ENCODE measurements at regions not wholly inside any gene's neighbourhood (a gene's known extent, or its start where the extent isn't known, plus 50 kb on each side); places are given as distances from the start of the nearest gene placed in this dataset.

DNA sequence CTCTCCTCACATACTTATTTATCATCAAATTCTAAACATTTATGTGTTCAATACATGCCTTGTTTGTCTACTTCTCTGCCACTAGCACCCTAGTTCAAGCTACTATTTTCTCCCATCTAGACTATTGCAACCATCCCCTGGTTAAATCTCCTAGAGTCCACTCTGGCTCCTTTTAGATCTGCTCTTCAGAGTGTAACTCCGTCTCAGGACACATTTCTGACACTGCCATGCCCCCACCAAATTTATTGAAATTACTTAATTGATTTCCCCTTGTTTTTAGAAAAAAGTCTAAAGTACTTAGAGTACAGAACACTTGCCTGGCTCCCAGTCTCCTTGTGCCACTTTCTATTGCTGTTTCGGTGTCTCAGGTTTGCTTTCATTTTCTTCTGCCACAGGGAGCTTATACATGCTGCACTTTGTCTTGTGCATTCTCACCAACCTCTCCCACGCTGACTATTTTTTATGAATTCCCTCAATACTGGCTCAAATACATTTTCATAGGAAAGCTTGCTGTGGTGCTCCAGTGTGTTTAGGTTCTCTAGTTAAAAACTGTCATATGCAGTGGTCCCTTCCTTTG, 792.3 kb downstream of the DIPK2A start:
- TF ChIP-seq, protein P1, sequence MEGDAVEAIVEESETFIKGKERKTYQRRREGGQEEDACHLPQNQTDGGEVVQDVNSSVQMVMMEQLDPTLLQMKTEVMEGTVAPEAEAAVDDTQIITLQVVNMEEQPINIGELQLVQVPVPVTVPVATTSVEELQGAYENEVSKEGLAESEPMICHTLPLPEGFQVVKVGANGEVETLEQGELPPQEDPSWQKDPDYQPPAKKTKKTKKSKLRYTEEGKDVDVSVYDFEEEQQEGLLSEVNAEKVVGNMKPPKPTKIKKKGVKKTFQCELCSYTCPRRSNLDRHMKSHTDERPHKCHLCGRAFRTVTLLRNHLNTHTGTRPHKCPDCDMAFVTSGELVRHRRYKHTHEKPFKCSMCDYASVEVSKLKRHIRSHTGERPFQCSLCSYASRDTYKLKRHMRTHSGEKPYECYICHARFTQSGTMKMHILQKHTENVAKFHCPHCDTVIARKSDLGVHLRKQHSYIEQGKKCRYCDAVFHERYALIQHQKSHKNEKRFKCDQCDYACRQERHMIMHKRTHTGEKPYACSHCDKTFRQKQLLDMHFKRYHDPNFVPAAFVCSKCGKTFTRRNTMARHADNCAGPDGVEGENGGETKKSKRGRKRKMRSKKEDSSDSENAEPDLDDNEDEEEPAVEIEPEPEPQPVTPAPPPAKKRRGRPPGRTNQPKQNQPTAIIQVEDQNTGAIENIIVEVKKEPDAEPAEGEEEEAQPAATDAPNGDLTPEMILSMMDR (IDR thresholded peaks at IDR 0.05) = no peak
- no peak for TF ChIP-seq POLR2A (IDR thresholded peaks at IDR 0.05)
- TF ChIP-seq POLR2AphosphoS5 (IDR thresholded peaks at IDR 0.05) = no peak
